ENCODE measurements at regions not wholly inside any gene's neighbourhood (a gene's known extent, or its start where the extent isn't known, plus 50 kb on each side); places are given as distances from the start of the nearest gene placed in this dataset.

GRCh38 chr10:57891201-57892006 is 376.3 kb downstream of the IPMK start:
- H4K20me1 ChIP-seq (replicated peaks; ENCODE audit: insufficient read depth), result no peaks in the 10 kb centered on the region
- H3K4me2 ChIP-seq, result no peak overlapping the region
- H3K4me1 ChIP-seq (ENCODE audit: insufficient read depth), result peaks cover 6% of the 10 kb centered on the region; the same call in 1 of the 2 replicates
- no peaks in the 10 kb centered on the region for H3F3A ChIP-seq (replicated peaks; ENCODE audit: low read depth)
- Mint-ChIP-seq H3K4me3 (no peak overlapping the region), H3K27me3 (ENCODE audit: insufficient read depth, low read depth, poor library complexity) (peaks cover 2% of the 10 kb centered on the region), H3K9me3 (peaks cover 32% of the 10 kb centered on the region), H3K4me1 (peaks cover 6% of the 10 kb centered on the region; the same call in 2 of the 3 replicates), H3K27ac (no peak overlapping the region), H3K36me3 (ENCODE audit: low read depth) (peaks cover 23% of the 10 kb centered on the region; the same call in 2 of the 3 replicates)
- DNase-seq (ENCODE audit: low spot score) (no peak), ATAC-seq (no peak)
- H3K9me2 ChIP-seq (ENCODE audit: insufficient read depth), result peaks cover 5% of the 10 kb centered on the region
- peaks cover 5% of the 10 kb centered on the region for H3K36me3 ChIP-seq (ENCODE audit: insufficient read depth)
- TF ChIP-seq EZH2 (IDR thresholded peaks at IDR 0.05; ENCODE audit: low read depth, unreplicated experiment) (no peak), STAT1 (IDR thresholded peaks at IDR 0.05; ENCODE audit: unreplicated experiment) (no peak), JUNB (IDR thresholded peaks at IDR 0.05; ENCODE audit: unreplicated experiment) (no peak), EZH2phosphoT487 (IDR thresholded peaks at IDR 0.05; ENCODE audit: unreplicated experiment) (no peak), ETS1 (IDR thresholded peaks at IDR 0.05) (no peak), ZNF114 (CRISPR knock-in tag; IDR thresholded peaks at IDR 0.05) (no peak), ZNF331 (CRISPR knock-in tag; IDR thresholded peaks at IDR 0.05; ENCODE audit: low read depth) (no peak)
- TF ChIP-seq, protein P1, sequence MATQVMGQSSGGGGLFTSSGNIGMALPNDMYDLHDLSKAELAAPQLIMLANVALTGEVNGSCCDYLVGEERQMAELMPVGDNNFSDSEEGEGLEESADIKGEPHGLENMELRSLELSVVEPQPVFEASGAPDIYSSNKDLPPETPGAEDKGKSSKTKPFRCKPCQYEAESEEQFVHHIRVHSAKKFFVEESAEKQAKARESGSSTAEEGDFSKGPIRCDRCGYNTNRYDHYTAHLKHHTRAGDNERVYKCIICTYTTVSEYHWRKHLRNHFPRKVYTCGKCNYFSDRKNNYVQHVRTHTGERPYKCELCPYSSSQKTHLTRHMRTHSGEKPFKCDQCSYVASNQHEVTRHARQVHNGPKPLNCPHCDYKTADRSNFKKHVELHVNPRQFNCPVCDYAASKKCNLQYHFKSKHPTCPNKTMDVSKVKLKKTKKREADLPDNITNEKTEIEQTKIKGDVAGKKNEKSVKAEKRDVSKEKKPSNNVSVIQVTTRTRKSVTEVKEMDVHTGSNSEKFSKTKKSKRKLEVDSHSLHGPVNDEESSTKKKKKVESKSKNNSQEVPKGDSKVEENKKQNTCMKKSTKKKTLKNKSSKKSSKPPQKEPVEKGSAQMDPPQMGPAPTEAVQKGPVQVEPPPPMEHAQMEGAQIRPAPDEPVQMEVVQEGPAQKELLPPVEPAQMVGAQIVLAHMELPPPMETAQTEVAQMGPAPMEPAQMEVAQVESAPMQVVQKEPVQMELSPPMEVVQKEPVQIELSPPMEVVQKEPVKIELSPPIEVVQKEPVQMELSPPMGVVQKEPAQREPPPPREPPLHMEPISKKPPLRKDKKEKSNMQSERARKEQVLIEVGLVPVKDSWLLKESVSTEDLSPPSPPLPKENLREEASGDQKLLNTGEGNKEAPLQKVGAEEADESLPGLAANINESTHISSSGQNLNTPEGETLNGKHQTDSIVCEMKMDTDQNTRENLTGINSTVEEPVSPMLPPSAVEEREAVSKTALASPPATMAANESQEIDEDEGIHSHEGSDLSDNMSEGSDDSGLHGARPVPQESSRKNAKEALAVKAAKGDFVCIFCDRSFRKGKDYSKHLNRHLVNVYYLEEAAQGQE (IDR thresholded peaks at IDR 0.05; ENCODE audit: unreplicated experiment), result no peak
- TF ChIP-seq, protein P2, sequence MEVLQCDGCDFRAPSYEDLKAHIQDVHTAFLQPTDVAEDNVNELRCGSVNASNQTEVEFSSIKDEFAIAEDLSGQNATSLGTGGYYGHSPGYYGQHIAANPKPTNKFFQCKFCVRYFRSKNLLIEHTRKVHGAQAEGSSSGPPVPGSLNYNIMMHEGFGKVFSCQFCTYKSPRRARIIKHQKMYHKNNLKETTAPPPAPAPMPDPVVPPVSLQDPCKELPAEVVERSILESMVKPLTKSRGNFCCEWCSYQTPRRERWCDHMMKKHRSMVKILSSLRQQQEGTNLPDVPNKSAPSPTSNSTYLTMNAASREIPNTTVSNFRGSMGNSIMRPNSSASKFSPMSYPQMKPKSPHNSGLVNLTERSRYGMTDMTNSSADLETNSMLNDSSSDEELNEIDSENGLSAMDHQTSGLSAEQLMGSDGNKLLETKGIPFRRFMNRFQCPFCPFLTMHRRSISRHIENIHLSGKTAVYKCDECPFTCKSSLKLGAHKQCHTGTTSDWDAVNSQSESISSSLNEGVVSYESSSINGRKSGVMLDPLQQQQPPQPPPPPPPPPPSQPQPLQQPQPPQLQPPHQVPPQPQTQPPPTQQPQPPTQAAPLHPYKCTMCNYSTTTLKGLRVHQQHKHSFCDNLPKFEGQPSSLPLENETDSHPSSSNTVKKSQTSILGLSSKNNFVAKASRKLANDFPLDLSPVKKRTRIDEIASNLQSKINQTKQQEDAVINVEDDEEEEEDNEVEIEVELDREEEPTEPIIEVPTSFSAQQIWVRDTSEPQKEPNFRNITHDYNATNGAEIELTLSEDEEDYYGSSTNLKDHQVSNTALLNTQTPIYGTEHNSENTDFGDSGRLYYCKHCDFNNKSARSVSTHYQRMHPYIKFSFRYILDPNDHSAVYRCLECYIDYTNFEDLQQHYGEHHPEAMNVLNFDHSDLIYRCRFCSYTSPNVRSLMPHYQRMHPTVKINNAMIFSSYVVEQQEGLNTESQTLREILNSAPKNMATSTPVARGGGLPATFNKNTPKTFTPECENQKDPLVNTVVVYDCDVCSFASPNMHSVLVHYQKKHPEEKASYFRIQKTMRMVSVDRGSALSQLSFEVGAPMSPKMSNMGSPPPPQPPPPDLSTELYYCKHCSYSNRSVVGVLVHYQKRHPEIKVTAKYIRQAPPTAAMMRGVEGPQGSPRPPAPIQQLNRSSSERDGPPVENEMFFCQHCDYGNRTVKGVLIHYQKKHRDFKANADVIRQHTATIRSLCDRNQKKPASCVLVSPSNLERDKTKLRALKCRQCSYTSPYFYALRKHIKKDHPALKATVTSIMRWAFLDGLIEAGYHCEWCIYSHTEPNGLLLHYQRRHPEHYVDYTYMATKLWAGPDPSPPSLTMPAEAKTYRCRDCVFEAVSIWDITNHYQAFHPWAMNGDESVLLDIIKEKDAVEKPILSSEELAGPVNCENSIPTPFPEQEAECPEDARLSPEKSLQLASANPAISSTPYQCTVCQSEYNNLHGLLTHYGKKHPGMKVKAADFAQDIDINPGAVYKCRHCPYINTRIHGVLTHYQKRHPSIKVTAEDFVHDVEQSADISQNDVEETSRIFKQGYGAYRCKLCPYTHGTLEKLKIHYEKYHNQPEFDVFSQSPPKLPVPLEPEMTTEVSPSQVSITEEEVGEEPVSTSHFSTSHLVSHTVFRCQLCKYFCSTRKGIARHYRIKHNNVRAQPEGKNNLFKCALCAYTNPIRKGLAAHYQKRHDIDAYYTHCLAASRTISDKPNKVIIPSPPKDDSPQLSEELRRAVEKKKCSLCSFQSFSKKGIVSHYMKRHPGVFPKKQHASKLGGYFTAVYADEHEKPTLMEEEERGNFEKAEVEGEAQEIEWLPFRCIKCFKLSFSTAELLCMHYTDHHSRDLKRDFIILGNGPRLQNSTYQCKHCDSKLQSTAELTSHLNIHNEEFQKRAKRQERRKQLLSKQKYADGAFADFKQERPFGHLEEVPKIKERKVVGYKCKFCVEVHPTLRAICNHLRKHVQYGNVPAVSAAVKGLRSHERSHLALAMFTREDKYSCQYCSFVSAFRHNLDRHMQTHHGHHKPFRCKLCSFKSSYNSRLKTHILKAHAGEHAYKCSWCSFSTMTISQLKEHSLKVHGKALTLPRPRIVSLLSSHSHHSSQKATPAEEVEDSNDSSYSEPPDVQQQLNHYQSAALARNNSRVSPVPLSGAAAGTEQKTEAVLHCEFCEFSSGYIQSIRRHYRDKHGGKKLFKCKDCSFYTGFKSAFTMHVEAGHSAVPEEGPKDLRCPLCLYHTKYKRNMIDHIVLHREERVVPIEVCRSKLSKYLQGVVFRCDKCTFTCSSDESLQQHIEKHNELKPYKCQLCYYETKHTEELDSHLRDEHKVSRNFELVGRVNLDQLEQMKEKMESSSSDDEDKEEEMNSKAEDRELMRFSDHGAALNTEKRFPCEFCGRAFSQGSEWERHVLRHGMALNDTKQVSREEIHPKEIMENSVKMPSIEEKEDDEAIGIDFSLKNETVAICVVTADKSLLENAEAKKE (CRISPR knock-in tag; IDR thresholded peaks at IDR 0.05), result no peak
- H3K27me3 ChIP-seq (ENCODE audit: insufficient read depth), result no peaks in the 10 kb centered on the region
- H3K79me2 ChIP-seq (replicated peaks; ENCODE audit: insufficient read depth), result no peaks in the 10 kb centered on the region
- no peak overlapping the region for H2AFZ ChIP-seq
- H3K27ac ChIP-seq (ENCODE audit: low read depth), result no peak overlapping the region
- H3K4me3 ChIP-seq, result no peak overlapping the region
